ENCODE measurements at regions not wholly inside any gene's neighbourhood (a gene's known extent, or its start where the extent isn't known, plus 50 kb on each side); places are given as distances from the start of the nearest gene placed in this dataset.

- Histone ChIP-seq H3K4me1 (ENCODE audit: control insufficient read depth in 1 of 2, insufficient read depth in 2 of 2, low read length in 2 of 2) (no peaks in the 10 kb centered on the region), H3K4me3 (replicated peaks in 1 of 2; ENCODE audit: low read depth in 1 of 2, low read length in 2 of 2) (no peak overlapping the region), H3K9me3 (ENCODE audit: control insufficient read depth in 1 of 2, insufficient read depth in 1 of 2, low read depth in 1 of 2, low read length in 2 of 2) (no peaks in the 10 kb centered on the region), H3K27ac (ENCODE audit: low read depth, low read length) (no peak overlapping the region), H3K36me3 (ENCODE audit: control insufficient read depth in 1 of 2, insufficient read depth in 2 of 2, low read length in 2 of 2) (no peaks in the 10 kb centered on the region), H3K27me3 (ENCODE audit: insufficient read depth, low read length) (peaks cover 25% of the 10 kb centered on the region; the same call in 1 of the 2 replicates), H3K9me2 (ENCODE audit: insufficient read depth) (no peaks in the 10 kb centered on the region), H3K4me2 (ENCODE audit: low read length) (no peak overlapping the region), H3K79me2 (ENCODE audit: insufficient read depth, low read length) (no peaks in the 10 kb centered on the region), H3K9ac (ENCODE audit: low read length) (no peak overlapping the region), H2AFZ (ENCODE audit: low read depth, low read length, poor library complexity, severe bottlenecking) (no peak overlapping the region), H4K20me1 (ENCODE audit: insufficient read depth) (no peaks in the 10 kb centered on the region)
- RAD21 ChIA-PET (ENCODE audit: low non-redundant PET in 1 of 2, low total read pairs in 2 of 2, uncharacterized antibody in 2 of 2, unreplicated experiment in 2 of 2), result no interaction called here
- POLR2A ChIA-PET, result no interaction called here
- DNase-seq (ENCODE audit: low read depth, low spot score) (no peak), ATAC-seq (no peak)
- intact Hi-C loops (cut with micrococcal nuclease), result no loop called here
- TF ChIP-seq ZBTB33 (IDR thresholded peaks at IDR 0.05; ENCODE audit: extremely low read depth, insufficient replicate concordance, low read length) (no peak), CTCF (IDR thresholded peaks at IDR 0.05 in 2 of 3, conservative IDR thresholded peaks at IDR 0.05 in 1 of 3; ENCODE audit: borderline replicate concordance in 1 of 3, insufficient read depth in 1 of 3, low read depth in 2 of 3, low read length in 2 of 3) (no peak), POLR2AphosphoS5 (IDR thresholded peaks at IDR 0.05; ENCODE audit: low read depth, low read length) (no peak), ELF1 (IDR thresholded peaks at IDR 0.05; ENCODE audit: borderline replicate concordance, low read depth) (no peak), MAX (IDR thresholded peaks at IDR 0.05) (no peak), CEBPB (IDR thresholded peaks at IDR 0.05; ENCODE audit: low read depth) (no peak), TCF7L2 (IDR thresholded peaks at IDR 0.05; ENCODE audit: borderline replicate concordance, extremely low read depth, insufficient read depth, insufficient read length) (no peak), SRF (IDR thresholded peaks at IDR 0.05; ENCODE audit: low read depth) (no peak), YY1 (IDR thresholded peaks at IDR 0.05; ENCODE audit: extremely low read depth, insufficient replicate concordance, low read depth, low read length) (no peak), ATF3 (IDR thresholded peaks at IDR 0.05) (no peak), EZH2 (IDR thresholded peaks at IDR 0.05) (no peak), JUND (IDR thresholded peaks at IDR 0.05) (no peak), SIN3A (IDR thresholded peaks at IDR 0.05; ENCODE audit: low read depth) (no peak), REST (IDR thresholded peaks at IDR 0.05; ENCODE audit: low read depth) (no peak), EZH2phosphoT487 (IDR thresholded peaks at IDR 0.05; ENCODE audit: borderline replicate concordance) (no peak), ZFX (IDR thresholded peaks at IDR 0.05) (no peak), FOSL1 (IDR thresholded peaks at IDR 0.05; ENCODE audit: low read depth) (no peak)
- CTCF ChIA-PET, result no interaction called here
- no TSS peak for BruUV-seq (replicated peaks)
Measured at GRCh38 chr18:76647322-76647721, 152.3 kb upstream of the ZNF516 start.

All from HCT116 (cell line).